GM21367 (cell line): ENCODE measurements at regions not wholly inside any gene's neighbourhood (a gene's known extent, or its start where the extent isn't known, plus 50 kb on each side); places are given as distances from the start of the nearest gene placed in this dataset.
"Not testable (repeated sequence)": the region's sequence is repeated elsewhere in the genome, so short reads cannot be mapped to it uniquely, and the experiment has no call there.

Experiments used
- ATAC-seq: cut with Tn5 transposase; IDR thresholded peaks from one replicate; pipeline ENCODE4 v1.9.1; 2021; ENCODE audit not compliant: unreplicated experiment

DNA sequence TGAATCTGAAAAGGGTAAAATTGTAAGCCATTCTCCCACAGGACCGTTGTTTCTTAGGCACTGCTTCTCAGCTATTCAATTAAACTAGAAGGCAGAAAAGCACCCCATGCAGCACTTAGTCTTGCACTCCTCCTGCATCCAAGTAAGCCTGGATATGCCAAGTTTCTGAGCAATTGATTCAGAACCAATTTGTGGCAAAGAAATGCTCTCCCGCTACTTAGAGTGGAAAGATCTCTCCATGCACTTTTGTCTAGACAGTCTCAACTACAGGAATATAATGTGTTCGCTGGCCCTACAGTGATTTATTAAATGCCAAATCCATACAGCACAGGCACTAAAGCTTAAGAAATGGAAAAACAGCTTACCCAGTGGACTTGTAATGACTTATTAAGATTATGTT is 338.5 kb downstream of the HACE1 start:
- ATAC-seq = no peak

DNA sequence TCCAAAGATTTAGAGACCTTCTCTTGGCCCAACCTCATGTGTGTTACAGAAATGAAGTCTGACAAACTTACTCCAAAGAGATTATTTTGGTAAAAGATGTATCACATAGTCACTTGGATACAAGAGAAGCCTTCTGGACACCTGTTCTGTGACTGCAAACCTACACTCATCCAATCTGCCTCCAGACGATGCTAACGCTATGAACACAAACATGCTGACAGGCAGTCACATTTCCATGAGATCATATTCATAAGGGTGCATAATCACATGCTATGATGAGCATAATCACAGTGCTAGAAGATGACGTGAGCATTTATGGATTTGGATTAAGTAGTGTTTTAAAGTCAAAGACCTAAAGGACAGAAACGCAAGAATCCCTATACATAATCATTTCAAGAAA is 340.2 kb downstream of the HACE1 start:
- no peak for ATAC-seq

DNA sequence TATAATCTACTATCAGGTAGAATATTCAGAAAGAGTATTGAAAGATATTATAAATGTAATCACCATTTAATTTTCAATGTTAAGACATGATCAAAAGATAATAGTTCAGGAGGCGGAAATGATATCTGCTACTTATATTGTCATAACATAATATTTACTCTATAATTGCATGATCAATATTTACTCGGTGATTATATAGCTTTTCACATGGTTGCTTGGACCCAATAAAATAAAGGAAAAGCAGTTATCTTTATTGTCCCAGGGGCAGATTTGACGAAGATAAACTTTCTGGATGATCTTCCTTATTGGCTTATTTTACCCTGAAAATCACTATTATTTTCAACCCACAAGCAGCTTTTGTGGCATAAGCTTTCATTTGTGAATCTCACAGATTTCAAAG is 350.4 kb downstream of the HACE1 start:
- no peak for ATAC-seq

DNA sequence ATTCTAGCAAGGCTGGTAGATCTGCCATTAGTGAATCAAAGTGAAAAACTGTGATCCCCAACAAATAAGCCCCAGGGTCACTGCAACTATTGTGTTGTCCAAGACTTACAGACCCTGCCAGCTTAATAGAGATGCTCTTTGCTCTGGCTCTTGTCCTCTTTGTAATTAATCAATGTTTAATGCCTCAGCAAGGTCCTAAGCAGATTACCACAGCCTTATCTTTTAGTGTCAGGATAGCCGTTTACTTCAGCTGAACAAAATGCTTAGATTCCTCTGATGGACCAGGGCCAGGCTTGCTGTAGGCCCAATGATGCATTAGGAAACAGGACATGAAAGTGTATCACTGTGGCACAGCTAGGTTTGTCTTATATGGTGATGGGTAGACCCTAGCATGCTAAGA is 353.3 kb downstream of the HACE1 start:
- no peak for ATAC-seq

DNA sequence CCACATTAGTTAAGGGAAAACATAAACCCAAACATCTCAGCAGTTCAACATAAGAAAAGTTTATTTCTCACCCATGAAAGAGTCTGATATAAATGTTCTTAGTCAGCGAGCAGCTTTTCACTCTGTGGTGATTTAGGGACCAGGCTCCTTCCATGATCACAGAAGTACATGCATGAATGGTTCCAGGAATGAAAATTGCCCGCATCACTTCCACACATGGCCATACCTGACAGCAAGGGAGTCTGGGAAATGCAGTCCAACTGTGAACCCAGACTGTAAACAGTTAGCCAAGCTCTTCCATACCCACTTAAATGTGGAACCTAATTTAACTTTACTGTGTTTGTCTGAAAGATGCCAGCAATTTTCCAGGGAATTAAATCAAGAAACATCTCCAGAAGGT is 353.9 kb downstream of the HACE1 start:
- no peak for ATAC-seq

DNA sequence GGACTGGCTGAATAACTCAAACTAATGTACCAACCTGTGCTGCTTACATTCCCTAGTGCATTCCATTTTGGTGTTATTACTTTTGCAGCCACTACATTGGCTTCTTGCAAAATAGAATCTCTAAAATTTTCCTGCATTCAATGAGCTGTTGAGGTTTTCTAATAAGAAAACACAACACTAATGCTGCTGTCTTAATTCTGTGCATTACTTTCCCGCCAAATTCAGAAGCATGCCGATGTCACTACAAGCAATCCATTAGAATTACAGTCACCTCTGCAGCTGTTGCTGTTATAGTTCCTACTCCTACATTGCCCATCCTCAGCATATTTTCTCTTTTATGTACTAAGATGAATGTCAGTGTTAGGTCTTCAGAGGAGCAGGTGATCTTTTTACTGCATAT is 359.5 kb downstream of the HACE1 start:
- no peak for ATAC-seq

DNA sequence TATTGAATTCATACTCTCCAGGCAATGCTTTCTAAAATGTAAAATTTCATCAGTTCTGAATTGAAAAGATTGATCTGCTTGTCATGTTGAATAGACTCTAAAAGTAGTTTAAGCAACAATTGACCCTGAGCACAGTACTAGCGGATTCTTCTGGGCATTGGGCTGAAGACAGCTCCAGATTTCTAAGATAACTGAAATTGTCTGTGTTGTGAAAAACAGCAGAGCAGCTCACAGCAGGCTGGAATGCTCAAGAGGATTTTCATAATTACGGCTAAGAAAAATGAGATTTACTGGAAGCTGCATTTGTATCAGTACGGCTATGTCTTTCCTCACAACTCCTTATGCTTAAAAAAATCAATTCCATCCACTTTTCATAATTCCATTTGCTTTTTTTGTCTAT is 373.7 kb downstream of the HACE1 start:
- no peak for ATAC-seq

DNA sequence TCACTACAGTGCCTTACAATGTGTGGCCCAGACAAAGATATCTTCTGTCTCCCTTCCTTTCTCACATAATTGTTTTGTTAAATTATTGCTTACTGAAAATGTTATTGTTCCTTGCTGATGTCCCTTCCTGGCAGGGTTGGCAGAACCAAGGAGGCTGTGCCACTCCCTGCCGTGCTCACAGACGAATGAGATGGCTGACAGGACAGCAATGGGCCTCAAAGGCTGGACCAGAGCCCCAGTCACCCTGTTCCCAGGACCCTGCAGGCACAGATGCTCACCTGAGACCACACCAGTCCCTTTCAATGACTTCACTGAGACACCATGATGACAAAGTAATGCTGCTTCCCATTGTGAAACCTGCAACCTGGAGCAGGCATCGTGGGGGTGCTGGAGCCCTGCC is 375.1 kb downstream of the HACE1 start:
- no peak for ATAC-seq

DNA sequence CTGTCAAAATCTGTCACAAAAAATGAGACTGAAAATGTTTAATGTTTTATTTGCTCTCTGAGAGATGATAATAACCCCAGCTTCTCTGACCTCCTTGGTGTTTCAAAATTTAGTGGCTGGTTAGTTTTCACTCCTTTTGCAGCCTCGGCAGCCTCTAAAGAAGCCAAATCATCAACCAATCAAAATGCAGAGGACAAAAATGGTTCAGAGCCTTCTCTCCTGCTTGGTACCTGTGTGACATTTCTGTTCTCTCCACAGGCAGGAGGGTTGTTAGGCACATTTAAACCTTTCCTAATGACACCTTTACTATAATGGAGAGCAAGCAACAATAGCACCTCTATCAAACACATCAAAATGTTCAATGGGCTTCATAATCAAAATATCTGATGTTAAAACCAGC is 375.5 kb downstream of the HACE1 start:
- no peak for ATAC-seq

DNA sequence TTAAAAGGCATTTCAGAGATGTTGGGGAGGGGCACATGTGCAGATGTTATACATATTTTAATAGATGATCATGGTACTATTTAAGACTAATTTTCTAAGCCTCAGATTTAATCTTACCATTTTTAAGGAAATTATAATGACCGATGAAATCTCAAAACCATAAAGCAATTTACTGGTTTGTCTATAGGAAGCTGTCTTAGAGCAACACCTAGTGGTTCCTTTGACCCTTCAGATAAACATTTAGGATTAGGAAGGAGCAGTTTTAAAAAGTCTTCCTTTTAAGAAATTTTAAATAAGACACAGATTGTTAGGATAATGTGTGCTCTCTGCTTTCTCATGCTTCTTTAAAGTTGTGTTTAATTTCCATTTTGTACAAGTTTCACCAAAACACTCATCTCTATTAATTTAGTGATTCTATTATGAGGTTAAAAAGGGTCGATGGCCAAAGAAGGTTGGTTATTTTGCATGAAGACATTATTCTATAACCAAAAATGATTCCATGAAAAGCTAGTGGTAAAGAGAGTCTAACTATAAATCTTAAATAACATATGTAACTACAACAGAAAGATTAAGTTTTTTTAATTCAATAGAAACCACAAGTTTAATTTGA is 376.4 kb downstream of the HACE1 start:
- ATAC-seq = no peak

DNA sequence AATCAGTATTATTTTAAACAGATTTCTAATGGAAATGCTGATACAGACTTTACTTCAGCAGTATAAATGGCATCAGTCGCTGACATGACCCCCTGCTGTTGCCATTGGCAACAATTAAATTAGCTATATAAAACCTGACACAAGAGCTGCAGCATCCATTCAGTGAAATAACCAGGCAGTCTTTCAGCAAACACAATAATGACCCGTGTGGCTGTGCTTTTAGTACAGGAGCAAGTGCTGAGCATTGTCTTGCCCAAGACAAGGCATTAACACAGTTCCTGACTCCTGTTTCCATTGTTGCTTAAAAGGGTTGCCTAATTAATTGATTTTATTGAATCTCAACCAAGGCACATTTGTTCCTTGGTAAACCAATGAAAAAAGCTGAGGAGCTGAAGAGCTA is 382.1 kb downstream of the HACE1 start:
- no peak for ATAC-seq

DNA sequence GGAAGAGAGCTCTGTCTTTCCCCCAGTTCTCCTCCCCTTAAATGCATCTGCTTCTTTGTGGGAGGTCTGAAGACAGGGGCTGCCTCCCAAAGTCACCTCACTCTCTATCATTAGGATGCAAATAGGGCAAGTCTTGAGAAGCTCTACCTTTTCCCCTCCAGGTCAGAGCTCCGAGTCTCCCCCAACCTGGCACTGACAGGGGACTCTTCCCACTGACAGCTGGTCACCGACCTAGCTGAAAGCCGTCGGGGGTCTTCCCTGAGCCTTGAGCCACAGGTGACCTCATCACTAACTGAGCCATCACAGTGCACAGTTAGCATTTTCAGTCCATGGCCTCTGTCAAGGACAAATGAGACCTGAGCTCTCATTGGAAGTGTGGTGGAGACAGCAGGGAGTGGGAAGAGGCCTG is 386.7 kb downstream of the HACE1 start:
- ATAC-seq = no peak

DNA sequence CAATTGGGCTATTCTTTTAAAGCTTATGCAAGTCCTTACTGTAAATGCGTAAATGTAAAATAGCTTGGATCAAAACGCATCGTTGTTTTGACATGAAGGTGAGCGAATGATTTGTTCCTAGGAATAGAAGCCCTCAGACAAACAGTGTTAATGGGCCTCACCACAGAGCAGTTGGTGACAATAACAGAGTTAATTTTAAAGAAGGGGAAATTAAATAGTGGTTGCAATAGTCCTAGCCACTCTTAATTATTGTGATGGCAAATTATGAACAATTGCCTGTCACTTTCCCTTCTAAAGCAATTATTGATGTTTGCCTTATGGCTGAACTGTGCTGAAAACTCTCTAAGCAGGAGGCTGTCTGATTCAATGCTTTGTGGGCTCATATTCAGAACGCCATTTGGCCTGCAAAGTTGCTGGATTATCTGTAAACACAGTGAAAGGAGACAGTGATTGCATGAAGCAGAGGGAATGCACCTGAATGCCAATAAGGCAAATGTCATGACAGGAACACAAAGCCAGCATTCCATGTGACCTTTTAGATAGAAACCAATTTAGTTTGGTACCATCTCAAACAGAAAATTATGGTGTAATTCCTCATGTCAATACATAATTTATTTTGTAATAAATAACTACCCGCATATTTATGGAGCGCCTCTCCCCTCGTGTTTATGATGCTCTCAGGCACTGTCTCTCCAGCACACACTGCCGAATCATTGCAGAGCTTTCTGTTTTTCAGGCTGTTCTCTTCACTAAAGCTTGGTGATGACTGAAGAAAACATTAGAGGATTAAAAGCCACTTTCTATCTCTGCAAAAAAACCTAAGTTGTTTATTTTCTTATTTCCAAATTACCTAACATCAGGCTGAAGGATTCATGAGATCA is 387.5 kb downstream of the HACE1 start:
- no peak for ATAC-seq

DNA sequence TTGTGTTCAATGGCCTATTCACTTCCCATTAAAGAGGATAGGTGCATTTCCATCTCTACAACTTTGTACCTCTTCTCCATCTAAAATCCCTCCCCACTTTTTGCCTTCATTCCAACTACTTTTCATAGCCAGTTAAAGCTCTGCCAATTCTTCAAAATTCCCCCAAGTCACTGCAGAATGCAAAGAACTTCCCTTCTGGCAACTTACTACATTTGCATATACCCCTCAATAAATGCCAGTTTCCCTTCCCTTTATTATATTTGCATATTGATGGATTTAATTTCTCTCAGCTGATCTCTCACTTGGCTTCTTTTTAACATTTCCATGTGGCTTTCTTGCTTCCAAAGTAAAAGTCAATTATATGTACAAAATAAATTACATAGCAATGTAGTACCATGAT is 393.4 kb downstream of the HACE1 start:
- no peak for ATAC-seq

DNA sequence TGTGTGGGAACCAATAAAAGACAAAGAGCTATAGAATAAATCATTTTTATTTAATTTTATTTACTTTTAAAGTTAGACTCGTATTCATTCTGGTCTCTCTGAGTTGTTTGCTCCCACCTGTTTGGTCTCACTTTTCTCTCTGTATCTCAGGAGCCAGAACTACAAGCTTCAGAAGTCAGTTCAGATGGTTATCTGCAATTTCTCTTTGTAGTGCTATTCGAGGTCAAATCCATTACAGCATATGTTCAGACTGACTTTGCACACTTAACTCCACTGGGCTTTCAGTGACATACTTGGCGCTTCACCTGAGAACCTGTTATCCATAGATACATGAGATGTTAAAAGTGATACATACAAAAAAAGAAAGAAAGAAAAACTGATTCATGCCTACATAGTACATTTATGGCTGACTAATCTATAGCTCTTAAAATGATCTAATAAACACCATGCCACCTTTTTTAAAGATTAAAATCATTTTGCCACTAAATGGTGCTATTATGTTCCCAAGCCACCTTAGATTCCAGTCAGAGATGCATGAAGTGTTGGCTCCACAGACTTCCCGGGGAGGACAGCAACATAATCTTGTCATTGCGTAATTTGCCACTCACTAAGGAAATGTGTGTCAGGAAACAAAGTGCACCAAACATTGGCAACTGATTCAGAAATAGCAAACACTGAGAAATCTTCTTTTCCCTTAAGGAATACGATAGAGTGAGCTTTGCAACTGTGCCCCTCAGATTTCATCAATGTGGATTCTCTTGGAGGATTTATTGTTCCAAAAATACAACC is 396.7 kb downstream of the HACE1 start:
- ATAC-seq = no peak

DNA sequence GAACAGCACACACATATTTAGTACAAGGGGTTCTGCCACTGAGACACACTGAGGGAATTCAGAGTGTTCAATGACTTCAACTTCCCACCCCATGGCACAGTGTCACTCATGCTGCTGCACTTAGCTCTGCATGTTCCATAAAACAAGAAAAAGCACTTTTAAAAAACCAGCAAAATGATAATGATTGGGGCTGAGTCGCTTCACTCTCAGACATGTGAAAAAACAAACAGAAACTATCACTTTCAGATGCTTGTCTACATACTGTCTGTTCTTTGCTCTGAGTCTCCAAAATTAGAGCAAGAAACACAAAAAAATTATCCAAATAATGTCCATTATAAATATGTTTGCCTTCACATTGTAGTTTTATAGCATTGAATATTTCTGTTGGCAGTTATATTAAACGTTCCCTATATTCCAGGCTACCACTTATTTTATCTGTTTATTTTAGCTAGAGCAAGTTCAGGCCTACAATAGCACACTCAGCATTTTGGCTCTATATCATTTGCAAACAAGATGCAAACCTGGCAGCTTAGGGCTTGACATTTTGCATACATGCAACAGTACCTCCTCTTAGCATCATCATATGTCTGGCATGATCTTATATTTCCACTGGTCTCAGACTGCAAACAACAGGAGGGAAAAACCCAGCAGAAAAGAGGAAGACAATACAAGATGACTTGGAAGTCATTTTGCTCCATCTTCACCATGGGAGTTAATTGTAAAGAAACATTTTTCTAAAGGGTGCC is 398.8 kb downstream of the HACE1 start:
- ATAC-seq = peak; percentile 51

DNA sequence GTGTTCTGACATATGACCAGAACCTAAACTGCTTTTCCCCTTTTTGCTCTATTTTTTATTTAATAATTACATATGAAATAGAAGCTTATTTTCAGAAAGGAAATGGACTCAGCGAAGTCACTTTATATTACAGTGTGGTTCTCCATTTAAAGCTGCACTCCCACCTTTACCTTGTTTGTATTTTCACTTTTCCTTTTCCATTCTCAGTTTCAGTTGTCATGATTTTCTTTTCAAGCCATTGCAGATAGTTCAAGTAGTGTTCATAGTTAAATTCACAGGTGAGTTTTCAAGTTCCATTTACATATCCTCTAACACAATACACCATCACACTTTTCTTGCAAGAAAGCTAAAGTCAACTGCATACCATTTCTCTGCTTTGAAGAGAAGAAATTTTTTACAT is 400.2 kb downstream of the HACE1 start:
- ATAC-seq = no peak

DNA sequence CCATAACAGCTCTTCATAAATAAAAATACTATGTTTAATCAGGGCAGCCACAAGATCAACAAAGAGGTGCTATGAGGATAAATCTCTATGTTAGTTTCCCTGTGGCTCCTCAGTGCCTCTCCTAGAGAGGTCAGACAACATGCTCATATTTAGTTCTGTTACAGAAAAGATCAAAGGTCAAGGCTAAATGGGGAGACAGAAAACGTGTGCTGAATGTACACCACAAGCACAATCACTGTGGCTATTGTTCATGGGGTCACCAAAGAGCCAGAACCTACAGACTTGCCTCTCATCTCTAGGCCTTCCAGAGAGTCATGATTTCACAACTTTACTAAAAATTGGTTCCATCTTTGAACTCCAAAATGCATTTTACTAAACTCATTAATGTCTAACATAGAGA is 409.8 kb downstream of the HACE1 start:
- ATAC-seq = no peak

DNA sequence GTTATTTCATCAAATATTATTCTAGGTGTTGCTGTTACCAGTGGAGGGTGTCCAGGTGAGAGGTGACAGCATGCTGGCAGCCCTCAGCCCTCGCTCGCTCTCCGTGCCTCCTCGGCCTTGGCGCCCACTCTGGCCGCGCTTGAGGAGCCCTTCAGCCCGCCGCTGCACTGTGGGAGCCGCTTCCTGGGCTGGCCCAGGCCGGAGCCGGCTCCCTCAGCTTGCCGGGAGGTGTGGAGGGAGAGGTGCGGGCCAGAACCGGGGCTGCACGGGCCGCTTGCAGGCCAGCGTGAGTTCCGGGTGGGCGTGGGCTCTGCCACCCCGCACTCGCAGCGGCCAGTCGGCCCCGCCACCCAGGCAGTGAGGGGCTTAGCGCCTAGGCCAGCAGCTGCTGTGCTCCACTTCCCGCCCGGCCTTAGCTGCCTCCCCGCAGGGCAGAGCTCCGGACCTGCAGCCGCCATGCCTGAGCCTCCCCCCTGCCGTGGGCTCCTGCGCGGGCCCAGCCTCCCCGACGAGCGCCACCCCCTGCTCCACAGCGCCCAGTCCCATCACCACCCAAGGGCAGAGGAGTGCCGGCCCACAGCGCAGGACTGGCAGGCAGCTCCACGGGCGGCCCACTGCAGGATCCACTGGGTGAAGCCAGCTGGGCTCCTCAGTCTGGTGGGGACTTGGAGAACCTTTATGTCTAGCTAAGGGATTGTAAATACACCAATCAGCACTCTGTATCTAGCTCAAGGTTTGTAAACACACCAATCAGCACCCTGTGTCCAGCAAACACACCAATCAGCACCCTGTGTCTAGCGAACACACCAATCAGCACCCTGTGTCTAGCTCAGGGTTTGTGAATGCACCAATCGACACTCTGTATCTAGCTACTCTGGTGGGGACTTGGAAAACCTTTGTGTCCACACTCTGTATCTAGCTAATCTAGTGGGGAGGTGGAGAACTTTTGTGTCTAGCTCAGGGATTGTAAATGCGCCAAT is 413.3 kb downstream of the HACE1 start:
- ATAC-seq = not testable (repeated sequence)

DNA sequence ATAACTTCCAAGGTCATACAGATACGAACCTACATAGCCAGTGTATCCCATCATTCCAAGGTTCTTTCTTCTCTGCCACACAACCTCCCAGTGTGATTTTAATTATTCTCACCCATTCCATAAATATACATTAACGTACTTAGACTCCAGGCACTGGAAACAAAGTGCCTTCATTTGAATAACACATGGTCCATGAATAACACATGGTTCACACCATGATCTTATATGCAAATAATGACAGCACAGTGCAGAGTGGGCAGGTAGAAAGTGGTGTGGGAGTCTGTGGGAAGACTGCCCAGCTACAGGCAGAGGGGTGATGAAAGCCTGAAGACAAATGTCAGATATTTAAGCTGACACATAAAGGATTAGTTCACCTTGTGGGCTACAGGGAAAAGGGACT is 425.2 kb downstream of the HACE1 start:
- no peak for ATAC-seq
